Suprapubic skin (tissue), 4 donors: ENCODE measurements at regions not wholly inside any gene's neighbourhood (a gene's known extent, or its start where the extent isn't known, plus 50 kb on each side); places are given as distances from the start of the nearest gene placed in this dataset.

Experiments used
- EP300 ChIP-seq: sonication (generic); formaldehyde crosslinking; IDR thresholded peaks from one replicate; pipeline ENCODE4 v1.6.1; 2017; ENCODE audit warnings: antibody characterized with exemption
- POLR2A ChIP-seq, 2 donors: fragments of 450-650 bp; IDR thresholded peaks; one replicate each; pipeline ENCODE4 v1.6.1; 2017; ENCODE audit warnings: antibody characterized with exemption in 2 of 2, mild to moderate bottlenecking in 2 of 2, moderate library complexity in 2 of 2
- POLR2AphosphoS5 ChIP-seq, 3 donors: sonication (generic); formaldehyde crosslinking; IDR thresholded peaks; one replicate each; pipeline ENCODE4 v1.6.1; 2017; ENCODE audit warnings: antibody characterized with exemption in 3 of 3
- TF ChIP-seq, protein P1 (sequence below), 2 donors: fragments of 200-600 bp in 1 of 2; fragments of 450-650 bp in 1 of 2; sonication (generic) in 1 of 2; IDR thresholded peaks; one replicate each; pipeline ENCODE4 v1.5.1; 2016 to 2019; ENCODE audit warnings: antibody characterized with exemption in 2 of 2, mild to moderate bottlenecking in 1 of 2, moderate library complexity in 1 of 2

DNA sequence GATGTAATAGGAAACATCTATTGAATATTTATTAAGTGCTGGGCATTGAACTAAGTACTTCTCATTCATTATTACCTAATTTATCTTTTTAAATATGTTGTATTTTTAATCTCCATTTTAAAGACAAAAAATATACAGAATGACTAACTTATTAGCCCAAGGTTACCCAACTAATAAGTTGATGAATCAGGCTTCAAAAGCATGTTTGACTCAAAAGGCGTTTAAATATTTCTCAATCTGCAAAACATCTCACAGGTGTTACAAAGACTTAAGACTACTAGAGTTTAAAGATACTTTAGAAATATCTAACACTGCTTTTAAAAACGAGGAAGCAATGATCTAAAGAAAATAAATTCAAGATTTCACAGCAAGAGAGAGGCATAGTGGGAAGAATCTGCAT lies 457.4 kb upstream of the DCN start:
- TF ChIP-seq, protein P1, sequence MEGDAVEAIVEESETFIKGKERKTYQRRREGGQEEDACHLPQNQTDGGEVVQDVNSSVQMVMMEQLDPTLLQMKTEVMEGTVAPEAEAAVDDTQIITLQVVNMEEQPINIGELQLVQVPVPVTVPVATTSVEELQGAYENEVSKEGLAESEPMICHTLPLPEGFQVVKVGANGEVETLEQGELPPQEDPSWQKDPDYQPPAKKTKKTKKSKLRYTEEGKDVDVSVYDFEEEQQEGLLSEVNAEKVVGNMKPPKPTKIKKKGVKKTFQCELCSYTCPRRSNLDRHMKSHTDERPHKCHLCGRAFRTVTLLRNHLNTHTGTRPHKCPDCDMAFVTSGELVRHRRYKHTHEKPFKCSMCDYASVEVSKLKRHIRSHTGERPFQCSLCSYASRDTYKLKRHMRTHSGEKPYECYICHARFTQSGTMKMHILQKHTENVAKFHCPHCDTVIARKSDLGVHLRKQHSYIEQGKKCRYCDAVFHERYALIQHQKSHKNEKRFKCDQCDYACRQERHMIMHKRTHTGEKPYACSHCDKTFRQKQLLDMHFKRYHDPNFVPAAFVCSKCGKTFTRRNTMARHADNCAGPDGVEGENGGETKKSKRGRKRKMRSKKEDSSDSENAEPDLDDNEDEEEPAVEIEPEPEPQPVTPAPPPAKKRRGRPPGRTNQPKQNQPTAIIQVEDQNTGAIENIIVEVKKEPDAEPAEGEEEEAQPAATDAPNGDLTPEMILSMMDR (IDR thresholded peaks at IDR 0.05), result no peak
- TF ChIP-seq POLR2A (IDR thresholded peaks at IDR 0.05) (no peak), EP300 (no peak), POLR2AphosphoS5 (IDR thresholded peaks at IDR 0.05) (no peak)
